ENCODE measurements at regions not wholly inside any gene's neighbourhood (a gene's known extent, or its start where the extent isn't known, plus 50 kb on each side); places are given as distances from the start of the nearest gene placed in this dataset.

DNA sequence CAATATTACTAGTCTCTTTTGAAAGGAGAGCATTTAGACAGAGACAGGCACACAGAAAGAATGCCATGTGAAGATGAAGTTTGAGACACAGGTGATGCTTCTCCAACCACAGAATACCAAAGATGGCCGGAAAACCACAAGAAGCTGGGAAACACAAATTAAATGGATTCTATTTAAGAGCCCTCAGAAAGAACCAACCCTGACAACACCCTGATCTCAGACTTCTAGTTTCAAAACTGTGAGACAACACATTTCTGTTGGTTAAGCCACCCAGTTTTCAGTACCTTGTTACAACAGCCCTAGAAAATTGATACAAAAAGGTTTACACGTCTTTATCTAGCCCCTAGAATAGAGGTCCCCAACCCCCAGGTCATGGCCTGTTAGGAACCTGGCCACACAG is 79.8 kb upstream of the CCNG1 start:
- TF ChIP-seq EZH2 (IDR thresholded peaks at IDR 0.05; ENCODE audit: borderline replicate concordance, insufficient read depth, low read length, poor library complexity, severe bottlenecking), result no peak
- TF ChIP-seq, protein P1, sequence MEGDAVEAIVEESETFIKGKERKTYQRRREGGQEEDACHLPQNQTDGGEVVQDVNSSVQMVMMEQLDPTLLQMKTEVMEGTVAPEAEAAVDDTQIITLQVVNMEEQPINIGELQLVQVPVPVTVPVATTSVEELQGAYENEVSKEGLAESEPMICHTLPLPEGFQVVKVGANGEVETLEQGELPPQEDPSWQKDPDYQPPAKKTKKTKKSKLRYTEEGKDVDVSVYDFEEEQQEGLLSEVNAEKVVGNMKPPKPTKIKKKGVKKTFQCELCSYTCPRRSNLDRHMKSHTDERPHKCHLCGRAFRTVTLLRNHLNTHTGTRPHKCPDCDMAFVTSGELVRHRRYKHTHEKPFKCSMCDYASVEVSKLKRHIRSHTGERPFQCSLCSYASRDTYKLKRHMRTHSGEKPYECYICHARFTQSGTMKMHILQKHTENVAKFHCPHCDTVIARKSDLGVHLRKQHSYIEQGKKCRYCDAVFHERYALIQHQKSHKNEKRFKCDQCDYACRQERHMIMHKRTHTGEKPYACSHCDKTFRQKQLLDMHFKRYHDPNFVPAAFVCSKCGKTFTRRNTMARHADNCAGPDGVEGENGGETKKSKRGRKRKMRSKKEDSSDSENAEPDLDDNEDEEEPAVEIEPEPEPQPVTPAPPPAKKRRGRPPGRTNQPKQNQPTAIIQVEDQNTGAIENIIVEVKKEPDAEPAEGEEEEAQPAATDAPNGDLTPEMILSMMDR (IDR thresholded peaks at IDR 0.05; ENCODE audit: poor library complexity, severe bottlenecking), result no peak

All from neural cell (in vitro differentiated cells).